Right ventricle myocardium inferior (tissue), 1 donor: ENCODE measurements at regions not wholly inside any gene's neighbourhood (a gene's known extent, or its start where the extent isn't known, plus 50 kb on each side); places are given as distances from the start of the nearest gene placed in this dataset.

ENCODE experiments used
- ATAC-seq: fragments of 200-7000 bp; cut with Tn5 transposase; one replicate; pipeline ENCODE4 v1.9.1; 2020; ENCODE audit warnings: mild to moderate bottlenecking, moderate library complexity
- DNase-seq: peaks from one replicate; pipeline ENCODE4 v3.0.0; 2021; ENCODE audit errors: missing footprints
- intact Hi-C: fragments of 100-400 bp; cut with DNase I; formaldehyde crosslinking; loops from one replicate; pipeline ENCODE4 v1.11.0; 2022
- donor health status: DM: no; HTN: yes; CAD: no; lungs with severe emphysema.

DNA sequence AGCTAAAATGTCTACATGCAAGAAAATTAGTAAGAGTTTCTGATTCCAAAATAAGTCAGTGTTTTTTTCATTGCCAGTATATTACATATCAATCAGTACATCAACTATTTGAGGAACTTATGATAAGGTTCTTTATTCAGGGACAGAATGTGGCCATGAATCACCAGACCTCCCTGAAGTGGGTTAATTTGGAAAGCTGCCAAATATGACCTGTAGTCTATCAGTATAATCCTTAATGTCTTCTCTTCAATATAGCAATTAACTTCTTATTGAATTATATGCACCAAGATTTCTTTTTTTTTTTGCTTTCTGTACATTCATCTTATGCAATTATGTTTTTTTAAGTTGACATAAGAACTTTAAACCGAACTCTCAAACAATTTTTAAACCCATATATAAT lies 714.5 kb upstream of the POT1 start:
- intact Hi-C loops, result no loop called here
- DNase-seq (no peak), ATAC-seq (no peak)

GRCh38 chr7:125643302-125643701 lies 713.7 kb upstream of the POT1 start:
- DNase-seq, result no peak
- ATAC-seq, result no peak
- intact Hi-C loops, result no loop called here

- ATAC-seq (no peak), DNase-seq (no peak)
- intact Hi-C loops, result no loop called here
These were observed 712.3 kb upstream of the POT1 start for GRCh38 chr7:125641884-125642283.

- intact Hi-C loops, result no loop called here
- DNase-seq (no peak), ATAC-seq (no peak)
These were observed 706.8 kb upstream of the POT1 start for GRCh38 chr7:125636320-125636962.

- intact Hi-C loops, result no loop called here
- no peak for ATAC-seq
- no peak for DNase-seq
These were observed 688.9 kb upstream of the POT1 start for GRCh38 chr7:125618516-125618915.

GRCh38 chr7:125611582-125611981 lies 682.0 kb upstream of the POT1 start:
- intact Hi-C loops, result no loop called here
- DNase-seq (no peak), ATAC-seq (no peak)

GRCh38 chr7:125606671-125607070 lies 677.0 kb upstream of the POT1 start:
- no peak for DNase-seq
- no peak for ATAC-seq
- intact Hi-C loops, result no loop called here

- intact Hi-C loops, result no loop called here
- DNase-seq, result no peak
- no peak for ATAC-seq
These were observed 675.6 kb upstream of the POT1 start for GRCh38 chr7:125605241-125605640.

- DNase-seq, result no peak
- intact Hi-C loops, result no loop called here
- ATAC-seq, result no peak
These were observed 672.8 kb upstream of the POT1 start for GRCh38 chr7:125602441-125602840.

- ATAC-seq, result no peak
- intact Hi-C loops, result no loop called here
These were observed 669.8 kb upstream of the POT1 start for GRCh38 chr7:125599387-125599786.

GRCh38 chr7:125592331-125592730 lies 662.7 kb upstream of the POT1 start:
- ATAC-seq (no peak), DNase-seq (no peak)
- intact Hi-C loops, result no loop called here

More at GRCh38 chr7:125599387-125599786, 669.8 kb upstream of the POT1 start:
- DNase-seq, result no peak

- ATAC-seq (no peak), DNase-seq (no peak)
- intact Hi-C loops, result no loop called here
These were observed 643.5 kb upstream of the POT1 start for GRCh38 chr7:125573126-125573525.

- intact Hi-C loops, result no loop called here
- DNase-seq (no peak), ATAC-seq (no peak)
These were observed 642.8 kb upstream of the POT1 start for GRCh38 chr7:125572414-125572813.

GRCh38 chr7:125568799-125569198 lies 639.2 kb upstream of the POT1 start:
- ATAC-seq (no peak), DNase-seq (no peak)
- intact Hi-C loops, result no loop called here

- DNase-seq (no peak), ATAC-seq (no peak)
- intact Hi-C loops, result no loop called here
These were observed 638.1 kb upstream of the POT1 start for GRCh38 chr7:125567686-125568085.

- intact Hi-C loops, result no loop called here
- no peak for DNase-seq
- ATAC-seq, result no peak
These were observed 634.4 kb upstream of the POT1 start for GRCh38 chr7:125563964-125564529.

DNA sequence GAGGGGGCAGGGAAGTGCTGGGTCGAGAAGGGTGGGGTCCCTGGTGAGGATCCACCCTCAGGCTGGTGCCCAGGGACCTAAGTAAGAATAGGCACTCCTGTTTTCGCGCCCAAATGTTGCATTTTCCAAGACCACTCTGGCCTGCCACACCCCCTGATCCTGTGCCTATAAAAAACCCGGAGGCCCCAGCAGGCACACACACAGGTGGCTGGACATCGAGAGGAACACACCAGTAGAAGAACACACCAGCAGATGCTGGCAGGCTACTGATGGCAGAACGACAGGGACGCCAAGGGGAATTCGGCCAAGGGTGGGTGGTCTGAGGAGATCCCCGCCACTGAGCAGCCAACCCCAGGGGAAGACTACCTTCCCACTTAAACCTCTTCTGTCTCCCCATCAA lies 633.9 kb upstream of the POT1 start:
- DNase-seq (no peak), ATAC-seq (no peak)
- intact Hi-C loops, result no loop called here

DNA sequence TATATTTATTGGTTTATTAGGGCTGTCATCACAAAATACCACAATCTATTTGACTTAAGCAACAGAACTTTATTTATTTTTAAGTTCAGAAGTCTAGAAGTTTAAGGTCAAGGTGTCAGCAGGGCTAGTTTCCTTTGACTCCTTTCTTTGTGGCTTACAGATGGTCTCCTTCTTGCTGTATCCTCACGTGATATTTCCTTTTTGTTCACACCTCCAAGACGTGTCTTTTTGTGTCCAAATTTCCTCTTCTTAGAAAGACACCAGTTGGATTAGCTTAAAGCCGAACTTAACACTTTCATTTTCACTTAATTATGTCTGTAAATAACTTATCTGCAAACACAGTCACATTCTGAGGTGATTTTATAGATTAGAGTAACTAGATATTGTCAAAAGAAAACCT lies 631.4 kb upstream of the POT1 start:
- ATAC-seq, result no peak

DNA sequence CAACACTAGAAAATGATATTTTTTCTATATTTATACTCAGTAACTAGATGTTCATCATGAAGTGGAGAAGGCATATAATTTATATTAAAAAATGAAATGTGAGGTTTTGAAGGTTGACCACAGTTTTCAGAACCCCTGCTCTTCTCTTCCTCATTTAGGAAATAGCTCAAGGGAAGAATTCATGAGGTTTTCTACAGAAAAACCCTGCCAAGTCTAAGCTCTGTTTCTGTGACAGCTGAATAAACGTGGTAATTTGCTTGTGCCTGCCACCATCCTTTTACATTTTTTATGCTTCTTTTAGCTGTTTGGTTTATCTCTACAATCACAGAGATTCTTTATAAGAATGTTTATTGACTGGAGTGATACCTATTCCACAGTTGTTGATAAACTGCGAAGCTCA lies 630.3 kb upstream of the POT1 start:
- intact Hi-C loops, result no loop called here
- ATAC-seq, result no peak
- no peak for DNase-seq

More for the DNA sequence above, 631.4 kb upstream of the POT1 start:
- intact Hi-C loops, result no loop called here
- DNase-seq, result no peak

DNA sequence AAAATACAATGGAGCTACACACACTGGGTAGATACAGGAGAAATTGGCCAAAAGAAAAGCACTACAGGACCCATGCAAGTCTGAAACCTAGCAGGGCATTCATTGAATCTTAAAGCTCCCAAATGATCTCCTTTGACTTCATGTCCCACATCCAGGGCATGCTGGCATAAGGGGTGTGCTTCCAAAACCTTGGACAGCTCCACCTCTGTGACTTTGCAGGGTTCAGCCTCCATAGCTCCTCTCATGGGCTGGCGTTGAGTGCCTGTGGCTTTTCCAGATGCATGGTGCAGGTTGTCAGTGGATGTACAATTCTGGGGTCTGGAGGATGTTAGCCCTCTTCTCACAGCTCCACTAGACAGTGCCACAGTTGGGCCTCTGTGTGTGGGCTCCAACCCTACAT lies 626.3 kb upstream of the POT1 start:
- ATAC-seq (no peak), DNase-seq (peak; percentile 25)
- intact Hi-C loops, result no loop called here

DNA sequence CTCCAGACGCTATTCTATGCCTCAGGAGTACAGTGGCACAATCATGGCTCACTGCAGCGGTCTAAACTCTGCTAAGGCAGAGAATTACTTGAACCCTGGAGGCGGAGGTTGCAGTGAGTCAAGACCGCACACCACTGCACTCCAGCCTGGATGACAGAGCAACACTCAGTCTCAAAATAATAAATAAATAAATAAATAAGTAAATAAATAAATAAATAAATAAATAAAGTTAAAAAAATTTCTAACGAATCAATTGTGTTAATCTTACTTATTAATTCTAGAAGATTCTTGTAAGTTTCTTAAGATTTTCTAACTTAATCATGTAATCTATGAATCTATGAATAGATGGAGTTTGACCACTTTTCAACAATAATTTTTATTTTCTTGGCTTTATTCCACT lies 621.4 kb upstream of the POT1 start:
- intact Hi-C loops, result no loop called here
- no peak for DNase-seq
- ATAC-seq, result no peak
